Hypothalamus (tissue), 51 donors: ENCODE measurements at regions not wholly inside any gene's neighbourhood (a gene's known extent, or its start where the extent isn't known, plus 50 kb on each side); places are given as distances from the start of the nearest gene placed in this dataset.
"Not testable (repeated sequence)": the region's sequence is repeated elsewhere in the genome, so short reads cannot be mapped to it uniquely, and the experiment has no call there.

Experiments used
- DNase-seq, 51 donors: peaks; one replicate each; lab custom pipeline; 2025; lab: John Stamatoyannopoulos, UW

DNA sequence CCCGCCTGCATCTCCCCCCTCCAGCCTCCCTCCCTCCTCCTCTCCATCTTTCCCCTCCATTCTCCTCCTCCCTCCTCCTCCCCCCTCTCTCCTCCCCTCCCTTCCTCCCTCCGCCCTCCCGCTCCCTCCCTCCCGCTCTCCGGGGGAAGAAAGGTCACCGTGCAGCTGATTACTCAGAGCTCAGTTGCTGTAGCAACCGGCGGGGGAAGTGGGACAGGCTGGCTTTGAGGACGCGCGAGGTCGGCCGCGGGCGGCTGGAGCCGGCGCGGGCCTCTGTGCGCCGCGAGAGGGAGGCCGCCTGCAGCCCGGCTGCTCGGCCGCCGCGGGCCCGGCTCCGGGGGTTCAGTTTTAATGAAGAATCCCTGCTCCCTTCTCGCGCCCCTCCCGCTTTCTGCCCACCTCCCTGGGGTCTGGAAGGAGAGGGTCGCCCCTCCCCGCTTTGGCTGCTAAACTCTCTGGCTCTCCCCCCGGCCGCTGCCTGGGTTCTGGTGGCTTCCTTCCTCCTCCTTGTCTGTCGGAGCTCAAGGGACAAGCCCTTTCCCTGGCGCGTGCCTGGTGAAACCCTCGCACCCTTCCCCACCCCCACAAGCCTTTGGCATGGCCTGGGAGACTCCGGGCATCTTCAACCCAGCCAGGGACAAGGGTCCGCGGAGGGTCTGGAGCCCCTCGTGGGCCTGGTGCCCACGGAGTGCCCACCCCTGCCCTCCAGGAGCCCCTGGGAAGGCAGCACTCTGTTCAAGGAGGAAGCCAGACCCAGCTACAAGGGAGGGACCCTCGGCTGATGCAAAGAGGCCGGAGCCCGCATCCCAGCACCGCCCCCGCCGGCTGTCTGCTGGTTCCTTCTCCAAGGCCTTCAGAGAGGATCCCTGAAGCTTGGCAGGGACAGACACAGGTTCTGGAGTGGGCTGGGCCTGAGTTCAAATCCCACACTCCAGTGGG is 160.3 kb downstream of the C9orf50 start:
- DNase-seq = peak; percentile 30 to 98 (median 94)

DNA sequence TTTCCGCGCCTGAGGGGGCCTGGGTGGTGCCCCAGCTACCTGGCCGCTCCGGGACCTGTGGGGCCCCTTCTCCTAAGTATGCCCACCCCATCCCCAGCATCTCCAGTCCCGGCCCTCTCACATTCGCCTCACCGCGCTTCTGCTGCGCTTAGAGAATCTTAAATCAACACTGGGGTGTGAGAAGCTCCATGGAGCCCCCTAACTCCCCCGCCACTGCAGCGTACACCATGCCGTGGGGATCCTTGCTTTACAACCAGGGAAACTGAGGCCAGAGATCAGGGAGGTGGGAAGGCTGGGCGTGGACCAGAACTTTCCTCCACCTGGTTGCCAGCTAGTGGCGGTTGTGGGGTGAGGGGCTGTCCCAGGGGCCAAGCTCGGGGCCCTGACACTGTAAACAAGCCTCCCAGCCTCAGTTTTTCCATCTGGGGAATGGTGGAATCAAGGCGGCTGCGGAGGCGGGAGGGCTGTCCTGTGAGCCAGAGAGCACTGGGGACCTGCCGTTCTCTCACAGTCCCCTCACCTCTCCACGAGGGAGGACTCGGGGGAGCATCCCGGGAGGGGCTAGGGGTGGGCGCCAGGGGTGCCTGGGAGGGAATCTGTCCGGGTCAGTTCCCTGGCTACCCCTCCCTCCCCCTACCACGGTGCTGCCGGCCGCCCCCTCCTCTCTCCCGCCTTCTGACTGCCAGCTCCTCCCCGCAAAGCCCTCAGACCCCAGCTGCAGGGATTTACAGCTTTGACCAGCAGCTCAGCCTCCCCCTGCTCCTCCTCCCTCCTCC is 161.2 kb downstream of the C9orf50 start:
- DNase-seq = peak in 2 of 51 donors; percentile 59 to 62

DNA sequence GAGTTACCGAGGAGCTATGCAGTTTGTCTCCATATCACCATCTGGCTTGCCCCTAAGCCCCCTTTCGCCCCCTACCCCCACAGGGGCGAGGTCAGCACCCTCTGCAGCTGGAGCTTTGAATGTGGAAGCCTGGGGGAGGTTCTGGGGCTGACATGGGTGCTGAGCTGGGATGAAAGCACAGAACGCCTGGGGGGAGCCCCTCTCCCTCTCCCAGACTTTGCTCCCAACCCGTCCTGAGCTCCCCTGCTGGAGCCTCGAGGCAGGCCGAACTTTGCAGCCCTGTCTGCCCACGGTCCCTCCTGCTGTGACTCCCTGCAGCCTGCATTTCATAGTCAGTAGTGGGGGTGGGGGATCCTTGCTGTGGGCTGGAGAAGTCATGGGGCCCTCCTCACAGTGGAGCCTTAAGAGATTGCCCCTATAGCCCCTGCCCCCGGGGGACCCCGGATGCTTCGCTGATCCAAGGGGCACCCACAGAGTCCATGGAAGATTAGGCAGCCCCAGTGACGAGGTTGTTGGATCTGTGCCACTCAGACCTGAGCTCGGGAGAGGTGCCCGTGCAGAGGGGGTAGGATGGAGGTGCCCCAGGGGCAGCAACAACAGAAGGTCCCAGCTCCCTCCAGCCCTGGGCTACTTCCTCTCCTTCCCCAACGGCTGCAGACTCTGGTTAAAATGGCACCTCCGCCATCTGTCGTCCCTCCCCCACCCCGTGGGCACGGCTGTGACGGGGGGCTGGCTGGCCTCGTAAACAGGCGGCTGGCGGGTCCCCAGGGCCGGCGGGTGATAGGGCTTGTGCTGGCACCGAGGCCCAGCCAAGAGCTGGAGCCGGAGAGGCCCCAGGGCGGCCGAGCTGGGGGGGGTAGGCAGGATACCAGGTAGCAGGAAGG is 162.0 kb downstream of the C9orf50 start:
- peak in 36 of 51 donors; percentile 23 to 82 (median 56) for DNase-seq

- DNase-seq = peak in 25 of 51 donors; percentile 20 to 70 (median 39)
These were observed 162.7 kb downstream of the C9orf50 start for GRCh38 chr9:129458155-129458661.

- DNase-seq = no peak
These were observed 163.5 kb downstream of the C9orf50 start for GRCh38 chr9:129457325-129457779.

DNA sequence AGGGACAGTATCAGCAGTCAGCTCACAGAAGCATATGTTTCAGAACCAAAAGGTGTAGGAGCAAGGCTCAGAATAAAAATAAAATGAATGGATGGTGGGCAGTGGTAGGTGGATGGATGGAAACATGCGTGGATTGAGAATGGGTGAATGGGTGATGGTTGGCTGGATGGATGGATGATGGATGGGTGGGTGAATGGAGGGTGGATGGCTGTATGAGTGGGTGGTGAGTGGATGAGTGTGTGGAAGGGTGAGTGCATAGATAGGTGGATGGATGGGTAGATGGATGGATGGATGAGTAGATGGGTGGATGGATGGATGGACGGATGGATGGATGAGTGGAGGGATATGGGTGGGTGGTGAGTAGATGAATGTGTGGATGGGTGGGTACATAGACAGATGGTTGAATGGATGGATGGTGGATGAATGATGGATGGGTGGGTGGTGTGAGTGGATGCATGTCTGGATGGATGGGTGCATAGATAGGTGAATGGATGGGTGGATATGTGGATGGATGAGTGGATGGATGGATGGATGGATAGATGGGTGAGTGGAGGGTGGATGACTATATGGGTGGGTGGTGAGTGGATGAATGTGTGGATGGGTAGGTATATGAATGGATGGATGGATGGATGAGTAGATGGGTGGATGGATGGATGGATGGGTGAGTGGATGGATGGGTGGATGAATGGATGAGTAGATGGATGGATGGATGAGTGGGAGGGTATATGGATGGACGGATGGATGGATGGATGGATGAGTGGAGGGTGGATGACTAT is 164.2 kb downstream of the C9orf50 start:
- no peak for DNase-seq

GRCh38 chr9:129455151-129455995 is 165.5 kb downstream of the C9orf50 start:
- DNase-seq = no peak

DNA sequence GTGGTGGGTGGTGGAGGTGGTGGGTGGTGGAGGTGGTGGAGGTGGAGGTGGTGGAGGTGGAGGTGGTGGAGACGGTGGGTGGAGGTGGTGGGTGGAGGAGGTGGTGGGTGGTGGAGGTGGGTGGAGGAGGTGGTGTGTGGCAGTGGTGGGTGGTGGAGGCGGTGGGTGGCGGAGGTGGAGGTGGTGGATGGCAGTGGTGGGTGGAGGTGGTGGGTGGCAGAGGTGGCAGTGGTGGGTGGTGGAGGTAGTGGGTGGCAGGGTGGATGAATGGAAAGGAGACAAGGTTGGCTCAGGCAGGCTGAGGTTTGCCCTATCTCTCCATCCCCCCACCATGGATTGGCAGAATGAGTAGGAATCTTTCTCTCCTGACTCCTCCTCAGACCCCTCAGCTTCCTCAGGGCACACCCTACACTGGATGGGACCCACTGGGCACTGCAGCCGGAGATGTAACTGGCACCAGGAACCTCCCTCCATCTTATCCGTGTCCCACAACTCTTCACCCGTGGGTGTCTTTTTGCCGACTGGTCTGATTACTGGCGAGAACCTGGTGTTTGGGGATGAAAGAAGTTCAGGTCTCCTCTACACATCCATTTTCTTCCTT is 166.3 kb downstream of the C9orf50 start:
- DNase-seq = no peak

DNA sequence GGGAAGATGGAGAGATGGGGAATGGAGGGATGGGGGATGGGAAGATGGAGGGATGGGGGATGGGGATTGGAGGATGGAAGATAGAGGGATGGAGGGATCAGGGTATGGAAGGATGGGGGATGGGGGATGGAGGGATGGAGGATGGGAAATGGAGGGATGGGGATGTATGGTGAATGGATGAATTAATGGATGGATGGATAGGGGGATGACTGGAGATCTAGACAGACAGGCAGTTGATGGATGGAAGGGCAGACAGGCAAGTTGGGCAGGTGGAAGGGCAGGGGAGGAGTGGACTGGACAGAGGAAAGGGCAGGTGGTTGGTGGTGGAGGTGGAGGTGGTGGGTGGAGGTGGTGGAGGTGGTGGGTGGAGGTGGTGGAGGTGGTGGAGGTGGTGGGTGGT is 167.2 kb downstream of the C9orf50 start:
- DNase-seq = no peak

- DNase-seq = peak in 5 of 51 donors; percentile 20 to 48 (median 31)
These were observed 169.2 kb downstream of the C9orf50 start for GRCh38 chr9:129451669-129452068.

- peak in 1 of 51 donors; percentile 48 for DNase-seq
These were observed 169.7 kb downstream of the C9orf50 start for GRCh38 chr9:129451089-129451656.

- DNase-seq = no peak
These were observed 171.8 kb downstream of the C9orf50 start for GRCh38 chr9:129449066-129449465.

GRCh38 chr9:129446828-129447550 is 173.9 kb downstream of the C9orf50 start:
- DNase-seq = peak in 40 of 51 donors; percentile 9 to 82 (median 58)

DNA sequence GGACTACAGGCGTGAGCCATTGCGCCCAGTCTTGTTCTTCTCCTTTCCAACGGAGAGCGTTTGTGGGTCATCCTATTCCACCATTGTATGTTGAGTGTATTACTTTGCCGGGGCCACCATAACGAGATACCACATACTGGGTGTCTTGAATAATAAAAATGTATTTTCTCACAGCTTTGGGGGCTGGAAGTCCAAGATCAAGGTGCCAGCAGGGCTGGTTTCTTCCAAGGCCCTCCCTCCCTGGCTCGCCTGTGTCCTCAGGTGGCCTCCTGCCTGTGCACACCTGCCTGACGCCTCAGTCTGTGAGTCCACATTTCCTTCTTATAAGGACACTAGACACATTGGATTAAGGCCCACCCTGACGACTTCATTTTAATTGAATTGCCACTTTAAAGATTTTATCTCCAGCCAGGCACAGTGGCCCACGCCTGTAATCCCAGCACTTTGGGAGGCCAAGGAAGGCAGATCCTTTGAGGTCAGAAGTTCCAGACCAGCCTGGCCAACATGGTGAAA is 175.1 kb downstream of the C9orf50 start:
- no peak for DNase-seq

DNA sequence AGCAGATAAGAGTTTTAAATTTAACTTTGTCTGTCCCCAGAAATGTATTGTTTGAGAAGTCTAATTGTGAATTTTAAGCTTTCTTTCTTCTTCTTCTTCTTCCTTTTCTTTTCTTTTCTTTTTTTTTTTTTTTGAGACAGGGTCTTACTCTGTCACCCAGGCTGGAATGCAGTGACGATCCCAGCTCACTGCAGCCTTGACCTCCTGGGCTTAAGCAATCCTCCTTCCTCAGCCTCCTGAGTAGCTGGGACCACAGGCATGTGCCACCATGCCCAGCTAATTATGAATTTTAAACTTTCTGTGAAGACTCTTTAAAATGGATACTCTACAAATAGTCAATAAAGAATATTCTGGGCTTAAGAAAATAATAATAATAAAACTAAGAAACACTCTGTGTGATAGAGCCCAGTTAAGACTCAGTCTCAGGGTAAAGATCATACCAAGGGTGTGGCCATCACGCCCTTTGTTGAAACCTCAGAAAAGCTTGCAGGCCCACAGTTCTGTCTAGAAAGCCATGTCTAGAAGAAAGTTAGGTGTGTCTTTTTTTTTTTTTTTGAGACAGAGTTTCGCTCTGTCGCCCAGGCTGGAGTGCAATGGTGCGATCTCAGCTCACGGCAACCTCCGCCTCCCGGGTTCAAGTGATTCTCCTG is 177.3 kb downstream of the C9orf50 start:
- not testable (repeated sequence) for DNase-seq
